Spleen (tissue), 7 donors: ENCODE measurements at regions not wholly inside any gene's neighbourhood (a gene's known extent, or its start where the extent isn't known, plus 50 kb on each side); places are given as distances from the start of the nearest gene placed in this dataset.

Experiments used
- POLR2AphosphoS5 ChIP-seq, 3 donors: sonication (generic); formaldehyde crosslinking; IDR thresholded peaks; one replicate each; pipeline ENCODE4 v1.5.1; 2017; ENCODE audit warnings: antibody characterized with exemption in 3 of 3
- TF ChIP-seq, protein P1 (sequence below), 11 experiments: fragments of 200-600 bp in 7 of 11; fragments of 450-650 bp in 4 of 11; sonication (generic) in 4 of 11; IDR thresholded peaks in 8 of 11; conservative IDR thresholded peaks in 3 of 11; 1 replicate in 7 of 11; 2 replicates in 4 of 11; pipeline versions ENCODE4 v1.4.0 to v1.8.0; 2016 to 2021; ENCODE audit warnings: antibody characterized with exemption in 11 of 11, inconsistent platforms in 4 of 11, mild to moderate bottlenecking in 1 of 11
- donor health status: DM: no; HTN: no; CAD: no; lungs with moderate emphysema.
- donor health status: DM: no; HTN: no; CAD: no.
- donor health status: DM: no; HTN: no; CAD: no.

GRCh38 chr7:69537691-69538090, 60.6 kb upstream of the AUTS2 start:
- TF ChIP-seq, protein P1, sequence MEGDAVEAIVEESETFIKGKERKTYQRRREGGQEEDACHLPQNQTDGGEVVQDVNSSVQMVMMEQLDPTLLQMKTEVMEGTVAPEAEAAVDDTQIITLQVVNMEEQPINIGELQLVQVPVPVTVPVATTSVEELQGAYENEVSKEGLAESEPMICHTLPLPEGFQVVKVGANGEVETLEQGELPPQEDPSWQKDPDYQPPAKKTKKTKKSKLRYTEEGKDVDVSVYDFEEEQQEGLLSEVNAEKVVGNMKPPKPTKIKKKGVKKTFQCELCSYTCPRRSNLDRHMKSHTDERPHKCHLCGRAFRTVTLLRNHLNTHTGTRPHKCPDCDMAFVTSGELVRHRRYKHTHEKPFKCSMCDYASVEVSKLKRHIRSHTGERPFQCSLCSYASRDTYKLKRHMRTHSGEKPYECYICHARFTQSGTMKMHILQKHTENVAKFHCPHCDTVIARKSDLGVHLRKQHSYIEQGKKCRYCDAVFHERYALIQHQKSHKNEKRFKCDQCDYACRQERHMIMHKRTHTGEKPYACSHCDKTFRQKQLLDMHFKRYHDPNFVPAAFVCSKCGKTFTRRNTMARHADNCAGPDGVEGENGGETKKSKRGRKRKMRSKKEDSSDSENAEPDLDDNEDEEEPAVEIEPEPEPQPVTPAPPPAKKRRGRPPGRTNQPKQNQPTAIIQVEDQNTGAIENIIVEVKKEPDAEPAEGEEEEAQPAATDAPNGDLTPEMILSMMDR (IDR thresholded peaks at IDR 0.05 in 8 of 11, conservative IDR thresholded peaks at IDR 0.05 in 3 of 11): no peak
- no peak for TF ChIP-seq POLR2AphosphoS5 (IDR thresholded peaks at IDR 0.05)
